ENCODE measurements at regions not wholly inside any gene's neighbourhood (a gene's known extent, or its start where the extent isn't known, plus 50 kb on each side); places are given as distances from the start of the nearest gene placed in this dataset.

DNA sequence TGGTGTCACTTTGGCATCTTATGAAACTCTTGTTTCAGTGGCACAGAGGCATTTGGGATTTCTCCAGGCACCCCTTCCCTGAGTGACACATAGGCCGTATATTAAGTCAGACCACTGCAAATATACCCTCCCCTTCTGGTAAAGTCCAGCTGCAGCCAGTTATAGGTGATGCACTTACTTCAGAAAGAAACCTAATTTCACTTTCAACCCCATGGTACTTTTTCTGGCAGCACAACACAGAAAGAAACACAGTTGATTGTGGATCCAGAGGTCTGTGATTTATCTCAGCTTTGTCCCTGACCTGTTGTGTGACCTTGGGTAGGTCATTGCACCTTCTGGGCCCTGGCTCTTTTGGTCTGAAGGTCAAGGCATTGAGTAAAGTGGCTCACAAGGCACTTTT lies 173.2 kb downstream of the BUB3 start:
- H4K20me1 ChIP-seq (replicated peaks; ENCODE audit: control insufficient read depth, insufficient read depth, low read length): no peaks in the 10 kb centered on the region
- H2AFZ ChIP-seq (ENCODE audit: low read depth, low read length): no peak overlapping the region
- H3K4me1 ChIP-seq (replicated peaks in 1 of 2; ENCODE audit: control insufficient read depth in 2 of 2, insufficient read depth in 2 of 2, low read length in 2 of 2): no peaks in the 10 kb centered on the region
- no peaks in the 10 kb centered on the region for H3K9me1 ChIP-seq (ENCODE audit: control insufficient read depth, insufficient read depth, low read length)
- CTCF ChIA-PET (ENCODE audit: low intra/inter-chr PET ratio): no interaction called here
- POLR2A ChIA-PET: interaction anchor here (0.8 kb wide), 1 partner anchor 86 kb away, joined by 3 read pairs; no protein-coding TSS in a partner anchor
- H3K79me2 ChIP-seq (ENCODE audit: control insufficient read depth, insufficient read depth, low read length): no peaks in the 10 kb centered on the region
- H3K36me3 ChIP-seq (ENCODE audit: control insufficient read depth, insufficient read depth, low read length): no peaks in the 10 kb centered on the region
- no peak overlapping the region for H3K4me2 ChIP-seq (ENCODE audit: insufficient read depth, low read length)
- intact Hi-C loops (cut with micrococcal nuclease): no loop called here
- BruUV-seq (replicated peaks): no TSS peak
- no peaks in the 10 kb centered on the region for H3K9me3 ChIP-seq (replicated peaks; ENCODE audit: control insufficient read depth, insufficient read depth, low read depth, low read length)
- H3K9ac ChIP-seq (ENCODE audit: insufficient read depth in 1 of 2, low read depth in 2 of 2, low read length in 2 of 2): no peak overlapping the region
- H3K4me3 ChIP-seq: no peak overlapping the region
- no peaks in the 10 kb centered on the region for H3K27me3 ChIP-seq (ENCODE audit: control insufficient read depth in 2 of 2, insufficient read depth in 2 of 2, low read length in 2 of 2)
- no peak for ATAC-seq
- in situ Hi-C loops (cut with MboI): no loop called here
- 0% methylated on average over 1 of the region's 1 CpG for WGBS (ENCODE audit: insufficient coverage, low coverage, missing lambda C conversion rate)
- no peak for DNase-seq (ENCODE audit: extremely low read depth in 1 of 4, low spot score in 3 of 4)
- H3K27ac ChIP-seq (ENCODE audit: extremely low read depth, low read depth, low read length): no peak overlapping the region
- TF ChIP-seq HDGF (IDR thresholded peaks at IDR 0.05) (no peak), DPF2 (IDR thresholded peaks at IDR 0.05) (no peak), KLF10 (CRISPR knock-in tag; IDR thresholded peaks at IDR 0.05) (no peak), ZNF12 (CRISPR knock-in tag; IDR thresholded peaks at IDR 0.05) (no peak), ZNF76 (CRISPR knock-in tag; IDR thresholded peaks at IDR 0.05; ENCODE audit: borderline replicate concordance) (no peak), RBM34 (IDR thresholded peaks at IDR 0.05; ENCODE audit: borderline replicate concordance, insufficient read depth, low read length) (no peak), MYNN (IDR thresholded peaks at IDR 0.05) (no peak), MYNN (CRISPR knock-in tag; IDR thresholded peaks at IDR 0.05) (no peak), GTF2E2 (tag; IDR thresholded peaks at IDR 0.05) (no peak), RBM25 (IDR thresholded peaks at IDR 0.05; ENCODE audit: low read depth, low read length, severe bottlenecking) (no peak), SETDB1 (IDR thresholded peaks at IDR 0.05; ENCODE audit: low read length) (no peak)
- no peak for FAIRE-seq
